Right lobe of liver (tissue), 4 donors: ENCODE measurements at regions not wholly inside any gene's neighbourhood (a gene's known extent, or its start where the extent isn't known, plus 50 kb on each side); places are given as distances from the start of the nearest gene placed in this dataset.

Source experiments
- CTCF ChIP-seq, 4 donors: fragments of 200-600 bp in 3 of 4; fragments of 450-650 bp in 1 of 4; IDR thresholded peaks; one replicate each; pipeline versions ENCODE4 v1.5.1 to v1.8.0; 2016 to 2022; ENCODE audit warnings: antibody characterized with exemption in 4 of 4, mild to moderate bottlenecking in 2 of 4
- POLR2A ChIP-seq: fragments of 450-650 bp; IDR thresholded peaks from one replicate; pipeline ENCODE4 v1.6.1; 2017; ENCODE audit warnings: antibody characterized with exemption, mild to moderate bottlenecking
- donor health status: DM: no; HTN: no; CAD: no.
- donor health status: DM: no; HTN: no; CAD: no.
- donor health status: DM: no; HTN: yes; CAD: no.

DNA sequence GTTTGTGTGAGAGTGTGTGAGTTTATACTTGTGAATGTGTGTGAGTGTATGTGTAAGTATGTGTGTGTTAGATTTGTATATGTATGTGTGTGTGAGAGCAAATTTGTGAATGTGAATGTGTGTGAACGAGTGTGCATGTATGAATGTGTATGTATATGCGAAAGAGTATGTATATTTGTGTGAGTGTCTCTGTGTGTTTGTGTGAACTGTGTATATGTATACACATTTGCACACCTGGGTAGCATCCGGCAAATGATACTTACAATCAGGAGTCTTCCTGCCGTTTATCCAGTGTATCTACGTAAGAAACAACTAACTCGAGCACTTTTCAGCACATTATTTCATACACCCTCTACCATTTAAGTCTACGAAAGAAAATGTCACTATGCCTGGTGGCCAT, 487.4 kb downstream of the TNS3 start:
- no peak for TF ChIP-seq CTCF (IDR thresholded peaks at IDR 0.05)
- TF ChIP-seq POLR2A: no peak
